Dermis microvascular lymphatic vessel endothelial cell (primary cell): ENCODE measurements at regions not wholly inside any gene's neighbourhood (a gene's known extent, or its start where the extent isn't known, plus 50 kb on each side); places are given as distances from the start of the nearest gene placed in this dataset.

ENCODE experiments used
- DNase-seq, 2 donors: peaks; one replicate each; pipeline versions ENCODE4 v3.0.0 to v3.0.0-alpha.2; 2010; ENCODE audit warnings: low read depth in 2 of 2

DNA sequence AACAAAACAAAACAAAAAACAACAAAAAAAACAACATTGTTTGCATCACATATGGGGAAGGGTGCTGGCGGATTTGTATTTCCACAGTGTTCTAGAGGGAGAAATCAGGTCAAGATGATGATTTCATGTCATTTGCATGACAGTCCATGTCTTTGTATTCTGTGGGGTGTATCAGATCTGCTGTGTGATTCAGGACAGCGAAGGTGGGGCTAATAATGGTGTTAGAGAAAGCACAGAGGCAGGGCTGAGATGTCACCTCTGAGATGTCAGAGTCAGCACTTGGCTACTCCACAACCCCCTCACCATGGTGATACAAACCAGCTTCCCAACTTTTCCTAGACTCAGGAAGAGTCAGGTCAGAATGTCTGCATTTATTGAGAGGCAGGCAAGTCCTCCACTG, 543.2 kb downstream of the BCL11B start:
- no peak for DNase-seq

DNA sequence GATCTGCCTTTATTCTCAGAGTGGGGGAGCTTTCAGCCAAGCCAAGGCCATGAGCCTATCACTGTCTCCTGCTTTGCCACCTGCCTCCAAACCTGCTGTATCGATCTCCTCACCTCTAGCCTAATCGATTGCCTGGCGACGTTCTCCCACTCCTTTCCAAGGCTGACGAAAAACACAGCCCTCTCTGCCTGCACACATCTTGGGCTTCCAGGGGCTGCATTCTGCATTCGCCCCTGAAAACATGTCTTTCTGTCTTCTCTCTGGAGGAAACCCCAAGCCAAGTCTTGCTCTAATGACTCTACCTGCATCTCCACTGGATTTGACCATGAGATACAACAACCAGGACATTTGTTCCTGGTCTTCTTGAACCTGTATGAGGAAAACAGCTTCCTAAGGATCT, 540.7 kb downstream of the BCL11B start:
- DNase-seq = no peak

DNA sequence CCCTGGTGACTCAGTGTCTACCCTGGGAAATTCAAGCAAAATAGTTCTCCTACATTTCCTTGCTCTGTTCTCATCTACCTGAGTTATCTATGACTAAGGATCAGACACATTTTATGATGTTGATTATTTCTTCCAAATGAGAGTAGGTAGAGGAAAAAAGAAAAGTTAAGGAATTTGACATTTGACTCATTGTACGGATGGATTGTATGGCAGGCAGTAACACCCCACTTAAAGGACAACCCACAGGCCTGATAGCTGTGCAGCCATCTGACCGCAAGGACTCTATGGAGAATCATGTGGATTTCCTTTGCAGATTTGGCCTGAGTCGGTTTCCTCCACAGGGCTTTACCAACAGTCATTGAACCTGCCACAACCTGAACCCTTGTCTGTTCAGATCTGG, 540.3 kb downstream of the BCL11B start:
- DNase-seq = no peak

DNA sequence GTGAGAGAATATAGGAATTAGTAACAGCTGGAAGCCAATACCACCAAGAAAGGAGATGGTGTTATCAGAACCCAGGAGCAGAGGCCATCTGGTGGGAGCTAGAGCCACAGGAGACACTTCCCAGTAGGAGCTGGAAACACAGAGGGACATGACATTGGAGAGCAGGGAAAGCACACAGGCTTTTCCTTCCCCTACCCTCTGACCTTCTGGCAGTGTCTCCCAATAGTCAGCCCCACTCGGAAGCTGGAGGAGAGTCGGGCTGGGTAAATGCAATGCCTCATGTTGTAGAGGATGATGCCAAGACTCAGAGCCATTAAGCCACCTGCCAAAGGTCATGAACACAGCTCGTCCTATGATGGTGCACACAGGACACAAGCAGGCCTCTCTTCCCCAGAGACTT, 538.5 kb downstream of the BCL11B start:
- DNase-seq = no peak

DNA sequence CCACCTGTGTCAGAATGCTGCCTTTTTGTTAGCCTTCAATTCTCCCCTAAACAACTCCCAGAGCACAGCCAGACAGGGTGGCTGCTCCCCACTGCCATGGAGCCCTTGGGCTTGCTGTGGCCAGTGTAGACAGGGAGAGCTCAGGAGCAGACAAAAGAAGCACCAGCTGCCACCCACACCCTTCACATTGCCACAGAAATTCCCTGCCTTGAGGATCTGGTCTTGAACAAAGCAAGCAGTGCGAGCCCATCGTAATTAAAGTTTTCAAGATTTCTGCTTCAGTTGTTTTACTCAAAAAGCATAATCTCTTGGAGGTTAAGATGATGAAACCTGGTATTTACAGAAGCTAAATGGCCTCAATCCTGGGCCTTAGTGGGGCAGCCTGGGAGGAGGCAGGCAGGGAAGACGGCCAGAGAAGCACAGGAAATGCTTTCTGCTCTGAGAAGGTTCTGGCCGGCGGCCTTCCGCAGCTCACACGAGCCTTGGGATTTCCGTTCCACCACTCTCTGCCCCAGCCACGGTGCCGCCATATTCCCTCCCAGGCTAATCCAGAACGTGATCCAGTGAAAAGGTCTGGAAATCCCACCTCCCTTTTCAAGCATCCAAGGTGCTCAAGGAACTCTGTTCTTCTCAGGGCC, 535.2 kb downstream of the BCL11B start:
- no peak for DNase-seq

DNA sequence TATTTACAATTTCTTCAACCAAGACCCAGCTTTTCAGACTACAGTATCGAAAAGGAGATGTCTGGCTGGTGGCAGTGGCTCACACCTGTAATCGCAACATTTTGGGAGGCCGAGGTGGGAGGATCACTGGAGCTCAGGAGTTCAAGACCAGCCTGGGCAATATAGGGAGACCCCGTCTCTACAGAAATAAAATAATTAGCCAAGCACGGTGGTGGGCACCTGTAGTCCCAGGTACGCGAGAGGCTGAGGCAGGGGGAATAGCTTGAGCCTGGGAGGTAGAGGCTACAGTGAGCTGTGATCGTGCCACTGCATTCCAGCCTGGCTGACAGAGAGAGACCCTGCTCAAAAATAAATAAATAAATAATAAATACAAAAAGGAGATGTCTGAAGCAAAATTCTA, 530.5 kb downstream of the BCL11B start:
- no peak for DNase-seq

DNA sequence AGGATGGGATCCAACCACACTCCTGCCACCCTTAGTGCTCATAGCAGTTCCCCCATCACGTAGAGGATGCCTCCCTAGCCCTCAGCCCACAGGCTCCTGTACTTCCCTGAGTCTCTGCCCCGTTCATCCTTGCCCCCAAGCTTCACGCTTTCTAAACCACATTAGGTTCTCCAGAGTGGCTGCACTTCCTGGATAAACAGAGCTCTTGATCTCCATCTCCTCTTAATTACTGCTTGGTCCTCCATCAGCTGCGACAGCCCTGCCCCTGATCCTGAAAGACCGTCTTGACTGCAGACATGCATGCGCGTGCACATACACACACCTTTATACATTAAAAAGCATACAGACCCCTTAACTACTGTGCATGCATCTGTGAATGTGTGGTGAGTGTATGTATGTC, 530.0 kb downstream of the BCL11B start:
- no peak for DNase-seq

DNA sequence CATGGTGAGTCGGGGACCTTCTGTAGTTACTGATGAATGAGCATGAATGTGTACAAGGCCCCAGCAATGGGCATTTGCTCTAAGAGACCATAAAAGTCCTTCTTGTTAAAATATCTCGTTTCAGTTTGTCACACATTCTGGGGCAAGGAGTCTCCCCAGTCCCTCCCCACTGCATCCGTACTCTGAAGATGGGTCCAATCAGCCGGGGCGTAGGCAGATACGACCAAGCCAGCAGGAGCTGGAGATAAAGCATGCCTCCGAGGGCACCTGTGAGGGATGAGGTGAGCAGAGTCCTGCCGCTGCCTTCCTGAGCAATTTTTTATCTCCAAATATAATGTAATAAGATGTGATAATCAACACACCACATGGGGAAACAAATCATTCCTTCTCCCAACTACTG, 528.5 kb downstream of the BCL11B start:
- no peak for DNase-seq

DNA sequence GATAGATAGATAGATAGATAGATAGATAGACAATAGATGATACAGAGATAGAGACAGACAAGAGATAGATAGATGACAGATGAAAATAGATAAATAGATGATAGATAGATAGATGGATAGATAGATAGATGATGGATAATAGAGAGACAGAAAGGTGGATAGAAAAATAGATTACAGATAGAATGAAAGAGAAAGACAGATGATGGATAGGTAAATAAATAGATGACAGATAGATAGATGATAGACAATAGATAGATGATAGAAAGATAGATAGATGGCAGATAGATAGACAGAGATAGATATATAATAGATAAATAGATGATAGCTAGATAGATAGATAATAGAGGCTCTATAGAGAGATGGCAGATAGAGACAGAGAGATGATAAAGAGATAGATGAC, 523.0 kb downstream of the BCL11B start:
- no peak for DNase-seq

DNA sequence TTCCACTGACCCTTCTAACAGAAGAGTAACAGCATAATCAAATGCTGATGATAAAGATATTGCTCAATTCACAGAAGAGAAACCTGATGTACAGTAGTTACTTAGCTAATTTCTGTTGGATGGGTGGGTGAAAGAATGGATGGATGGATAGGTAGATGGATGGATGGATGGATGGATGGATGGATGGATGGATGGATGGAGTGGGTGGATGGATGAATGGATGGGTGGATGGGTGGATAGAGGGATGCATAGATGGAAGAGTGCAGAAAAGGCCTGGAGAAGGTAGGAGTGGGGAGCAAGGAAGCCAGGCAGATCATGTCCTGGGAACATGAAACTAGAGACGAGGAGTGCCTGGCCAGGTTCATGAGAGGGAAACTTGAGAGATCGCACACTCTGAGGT, 520.9 kb downstream of the BCL11B start:
- DNase-seq = no peak

DNA sequence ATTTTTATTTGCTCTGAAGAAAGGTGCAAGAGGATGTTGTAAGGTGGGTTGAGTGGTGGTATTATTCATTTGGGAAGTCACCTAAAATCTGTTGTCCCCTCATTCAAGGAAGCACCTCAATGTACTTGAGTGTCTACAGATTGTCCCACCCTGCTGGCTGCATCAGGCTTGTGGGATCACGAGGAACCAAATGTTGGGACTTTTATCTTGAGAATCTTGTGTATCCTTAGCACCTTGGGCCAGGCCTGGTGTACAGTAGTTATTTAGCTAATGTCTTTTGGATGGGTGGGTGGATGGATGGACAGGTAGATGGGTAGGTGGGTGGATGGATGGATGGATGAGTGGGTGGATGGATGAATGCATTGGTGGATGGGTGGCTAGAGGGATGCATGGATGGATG, 519.3 kb downstream of the BCL11B start:
- no peak for DNase-seq

DNA sequence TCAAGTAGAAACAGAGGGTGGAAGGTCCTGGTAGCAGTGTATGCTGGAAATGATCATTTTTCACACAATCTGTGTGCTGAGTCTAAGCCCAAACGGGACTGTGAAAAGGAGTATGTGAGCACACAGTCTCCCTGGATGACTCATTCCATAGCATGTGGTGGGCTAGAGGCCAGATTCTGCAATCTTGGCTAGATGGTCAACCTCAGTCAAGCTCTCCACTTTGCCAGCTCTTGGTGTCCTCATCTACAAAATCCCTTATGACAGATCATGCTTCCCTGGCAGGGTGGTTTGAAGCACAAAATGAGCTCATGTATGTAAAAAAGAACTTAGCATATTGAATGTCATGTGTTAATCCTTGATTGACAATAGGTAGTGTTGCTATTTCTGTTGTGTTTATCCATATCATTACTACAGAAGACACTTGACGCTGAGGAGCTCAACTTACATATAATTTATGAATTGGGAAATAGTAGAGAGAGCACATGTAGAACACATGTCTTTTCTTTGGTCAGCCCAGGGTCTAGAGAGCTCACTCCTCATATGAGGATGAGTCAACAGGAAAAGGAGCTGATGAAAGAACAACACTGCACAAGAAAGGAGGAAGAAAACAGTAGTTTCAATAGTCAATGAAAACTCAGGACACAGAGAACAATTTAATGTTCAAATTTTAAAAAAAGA, 517.5 kb downstream of the BCL11B start:
- DNase-seq = no peak

DNA sequence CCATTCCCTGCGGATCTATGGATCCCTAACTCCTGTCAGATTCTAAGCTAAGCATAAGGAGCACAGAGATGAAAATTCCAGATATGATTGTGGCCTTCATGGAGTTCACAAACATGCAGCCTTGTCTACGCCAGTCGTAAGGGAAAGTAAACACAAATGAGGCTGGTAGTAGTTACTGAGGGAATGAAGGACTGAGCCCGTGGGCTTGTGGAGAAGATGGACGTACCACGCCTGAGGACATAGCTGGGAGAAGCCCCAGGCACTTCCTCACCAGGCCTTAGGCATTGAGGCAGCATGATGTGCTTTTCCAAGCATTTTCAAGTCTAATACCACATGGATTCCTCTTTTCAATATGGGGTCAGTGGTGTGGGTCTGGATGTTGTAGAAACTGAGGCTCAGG, 515.2 kb downstream of the BCL11B start:
- no peak for DNase-seq

DNA sequence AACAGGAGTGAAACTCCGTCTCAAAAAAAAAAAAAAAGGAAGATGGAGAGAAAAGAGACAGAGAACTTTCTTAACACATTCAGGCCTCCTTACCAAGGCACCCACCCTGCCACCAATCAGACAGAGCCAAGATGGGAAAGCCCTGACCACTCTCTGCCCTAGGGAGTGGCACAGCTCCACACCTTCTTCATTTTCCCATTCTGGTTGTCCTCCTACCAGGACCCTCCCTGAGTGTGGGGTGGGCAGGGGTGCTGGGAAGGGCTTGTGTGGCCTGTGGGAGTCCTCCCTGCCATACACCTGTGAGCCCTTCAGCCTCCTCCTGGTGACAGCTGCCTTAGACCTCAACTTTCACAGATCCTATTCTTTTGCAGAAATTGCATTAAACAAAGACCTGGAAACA, 513.6 kb downstream of the BCL11B start:
- no peak for DNase-seq

DNA sequence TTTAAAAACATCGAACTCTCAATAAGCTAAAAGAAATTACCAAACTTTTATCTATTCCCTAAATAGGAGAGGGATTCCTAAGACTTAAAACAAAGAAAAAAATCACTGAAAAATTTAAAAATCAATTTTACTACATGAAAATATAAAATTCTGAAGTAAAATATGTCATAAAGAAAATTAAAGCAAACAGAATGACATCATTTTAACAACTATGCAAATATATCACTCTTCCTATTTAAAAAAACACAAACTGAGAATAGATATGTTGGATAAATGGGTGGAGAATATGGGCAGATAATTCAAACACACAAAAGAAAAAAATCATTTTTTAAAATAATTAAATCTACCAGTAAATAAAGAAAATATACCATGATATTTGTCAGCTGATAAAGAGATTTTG, 510.0 kb downstream of the BCL11B start:
- DNase-seq = no peak

DNA sequence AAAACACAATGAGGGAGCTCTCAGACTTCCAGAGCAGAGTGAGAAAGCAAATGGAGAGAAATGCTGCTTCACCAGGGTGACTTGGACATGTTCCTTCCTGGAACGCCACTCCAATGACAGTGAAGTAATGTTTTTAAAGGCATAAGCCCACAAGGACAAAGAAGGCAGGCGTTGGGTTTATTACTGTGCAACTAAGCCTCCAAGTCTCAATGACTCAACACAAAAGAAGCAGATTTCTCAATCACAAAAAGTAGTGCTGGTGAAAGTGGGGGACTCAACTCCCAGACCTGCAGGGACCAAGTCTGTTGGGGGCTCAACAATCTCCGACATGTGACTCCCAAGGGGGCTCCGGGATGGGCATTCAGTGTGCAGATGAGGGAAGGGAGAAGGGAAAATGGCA, 505.2 kb downstream of the BCL11B start:
- no peak for DNase-seq

DNA sequence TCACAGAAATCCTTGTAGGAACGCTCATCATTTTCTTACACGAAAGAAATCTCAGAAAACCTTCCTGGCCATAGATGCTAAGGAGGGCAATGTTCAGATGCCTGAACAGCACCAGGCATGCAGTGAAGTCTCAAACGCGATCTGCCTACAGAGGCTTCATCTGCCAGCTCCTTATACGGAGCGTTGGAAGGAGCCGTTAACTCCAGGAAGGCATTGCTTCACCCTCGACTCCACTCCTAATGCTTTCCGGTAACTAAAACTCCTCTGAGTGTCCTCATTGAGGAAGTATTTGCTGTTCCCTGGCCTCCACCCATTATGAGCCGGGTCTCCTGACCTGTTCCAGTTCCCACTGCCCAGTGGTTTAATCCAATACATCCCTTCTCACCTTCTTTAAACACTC, 502.7 kb downstream of the BCL11B start:
- DNase-seq = no peak

DNA sequence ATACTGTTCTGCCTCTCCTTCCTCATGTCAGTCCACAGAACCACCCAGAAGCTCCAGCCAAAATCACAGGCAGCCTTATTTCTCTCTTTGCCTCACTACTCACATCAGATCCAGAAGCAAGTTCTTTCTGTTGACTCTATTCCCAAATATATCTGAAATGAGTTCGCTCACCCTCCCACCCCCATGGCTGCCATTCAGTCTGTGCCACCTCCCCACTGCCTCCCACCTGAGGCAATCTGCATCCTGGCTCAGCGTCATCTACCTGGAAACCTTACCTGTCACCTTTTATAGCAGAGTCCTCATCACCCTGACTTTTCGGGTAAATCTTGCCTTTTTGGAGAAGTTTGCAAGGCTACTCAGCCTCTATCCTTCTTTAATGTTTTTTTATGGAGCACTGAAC, 501.8 kb downstream of the BCL11B start:
- no peak for DNase-seq

DNA sequence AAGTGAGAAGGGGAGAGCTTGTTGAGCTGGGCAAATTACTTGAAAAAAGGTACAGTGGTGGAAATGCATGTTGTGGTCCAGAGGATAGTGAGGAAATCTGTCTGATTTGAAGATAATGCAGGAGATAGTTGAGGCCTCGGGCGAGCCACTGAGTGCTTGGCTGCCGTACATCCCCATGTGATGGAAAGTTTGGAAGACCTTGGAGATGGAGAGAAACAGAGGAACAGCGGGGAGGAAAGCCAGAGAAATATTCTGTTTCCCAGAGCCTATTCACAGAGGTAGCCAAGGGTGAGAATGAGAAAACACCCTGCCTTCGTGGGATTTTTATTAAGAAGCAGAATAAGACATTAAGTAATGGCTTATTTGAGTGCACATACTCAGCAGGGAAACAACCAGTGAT, 498.2 kb downstream of the BCL11B start:
- DNase-seq = no peak

DNA sequence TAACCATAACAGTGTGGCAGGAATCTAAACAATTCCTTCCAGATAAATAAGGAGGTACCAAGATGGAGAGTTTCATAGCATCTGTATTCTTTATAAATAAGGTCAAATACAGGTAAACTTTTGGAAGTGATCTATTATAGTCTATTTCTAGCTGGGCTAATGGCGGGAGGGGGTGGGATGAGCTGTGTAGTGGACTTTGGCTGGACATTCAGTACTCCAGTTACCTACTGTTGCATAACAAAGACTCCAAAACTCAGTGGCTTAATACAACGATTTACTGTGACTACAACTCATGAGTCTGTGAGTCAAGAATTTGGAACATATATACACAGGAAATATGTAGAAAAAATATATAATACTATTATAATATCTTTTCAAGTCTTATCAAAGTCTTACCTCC, 496.1 kb downstream of the BCL11B start:
- no peak for DNase-seq

DNA sequence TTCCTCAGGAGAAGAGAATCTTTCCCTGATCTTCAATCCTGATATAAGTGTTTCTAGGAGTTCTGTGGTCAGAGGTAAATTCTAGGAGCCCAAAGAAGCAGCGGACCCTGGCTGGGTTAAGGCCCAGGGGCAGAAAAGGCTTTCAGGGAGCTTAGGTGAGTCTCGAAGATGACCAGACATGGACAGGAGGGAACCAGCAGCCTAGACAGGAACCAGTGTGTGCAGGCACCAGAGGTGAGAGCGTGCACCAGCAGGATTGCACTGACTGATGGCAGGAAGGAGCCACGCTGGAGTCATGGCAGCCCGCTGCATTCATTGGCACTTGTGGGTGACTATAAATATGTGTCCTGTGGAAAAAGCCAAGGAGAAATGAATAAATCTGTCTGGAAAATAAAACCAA, 489.9 kb downstream of the BCL11B start:
- no peak for DNase-seq

DNA sequence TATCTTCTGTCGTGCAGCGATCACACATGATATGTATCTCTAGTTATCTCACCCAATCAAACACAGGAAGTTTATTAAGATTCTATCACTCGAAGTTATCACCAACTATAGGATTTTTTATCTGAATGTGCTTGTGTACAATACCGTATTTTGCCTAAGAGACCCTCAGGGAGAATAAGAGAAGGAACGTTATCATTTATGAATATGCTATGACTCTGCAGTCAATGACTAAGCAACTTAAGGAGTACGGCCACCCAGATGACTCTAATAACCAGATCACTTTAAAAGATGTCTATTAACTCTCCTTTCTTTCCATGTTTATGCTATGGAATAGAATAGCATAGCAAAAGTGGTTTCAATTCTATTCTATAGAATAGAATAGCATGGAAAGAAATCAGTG, 486.4 kb downstream of the BCL11B start:
- no peak for DNase-seq

DNA sequence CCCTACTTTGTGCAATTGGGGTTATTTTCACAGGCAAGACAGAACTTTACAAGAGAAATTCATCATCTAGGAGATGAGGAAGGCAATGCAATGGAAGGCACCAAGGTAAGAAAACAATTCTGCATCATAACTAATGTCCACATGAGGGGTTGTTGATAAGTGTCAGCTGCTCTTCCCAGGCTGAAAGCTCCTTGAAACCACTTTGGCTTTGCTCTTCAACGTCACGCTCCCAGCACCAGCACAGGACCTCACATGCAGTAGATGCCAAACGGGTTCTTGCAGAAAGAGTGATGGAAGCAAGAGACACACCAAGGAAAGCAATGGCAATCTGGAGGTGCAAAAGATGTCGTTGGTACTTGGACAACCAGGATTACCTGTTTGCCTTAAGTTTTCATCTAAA, 485.5 kb downstream of the BCL11B start:
- no peak for DNase-seq

DNA sequence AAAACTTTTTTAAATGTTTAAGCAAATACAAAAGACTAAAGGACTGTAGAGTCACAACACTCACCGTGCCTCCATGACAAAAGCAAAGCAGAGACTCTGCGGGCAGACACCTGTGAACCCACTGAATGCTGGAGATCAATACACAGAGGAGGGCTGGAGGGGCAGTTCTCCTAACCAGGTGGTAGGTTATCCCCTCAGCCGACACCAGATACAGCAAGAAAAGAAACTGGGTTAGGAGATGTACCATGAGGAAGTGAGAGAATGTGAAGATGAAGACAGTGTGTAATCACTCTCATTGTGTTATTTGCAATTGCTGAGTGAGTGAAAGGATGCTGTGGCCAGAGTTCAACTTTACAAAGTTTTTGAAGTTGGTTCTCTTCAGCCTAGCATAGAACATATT, 480.3 kb downstream of the BCL11B start:
- no peak for DNase-seq
